ENCODE measurements at regions not wholly inside any gene's neighbourhood (a gene's known extent, or its start where the extent isn't known, plus 50 kb on each side); places are given as distances from the start of the nearest gene placed in this dataset.
"Not testable (repeated sequence)": the region's sequence is repeated elsewhere in the genome, so short reads cannot be mapped to it uniquely, and the experiment has no call there.

DNA sequence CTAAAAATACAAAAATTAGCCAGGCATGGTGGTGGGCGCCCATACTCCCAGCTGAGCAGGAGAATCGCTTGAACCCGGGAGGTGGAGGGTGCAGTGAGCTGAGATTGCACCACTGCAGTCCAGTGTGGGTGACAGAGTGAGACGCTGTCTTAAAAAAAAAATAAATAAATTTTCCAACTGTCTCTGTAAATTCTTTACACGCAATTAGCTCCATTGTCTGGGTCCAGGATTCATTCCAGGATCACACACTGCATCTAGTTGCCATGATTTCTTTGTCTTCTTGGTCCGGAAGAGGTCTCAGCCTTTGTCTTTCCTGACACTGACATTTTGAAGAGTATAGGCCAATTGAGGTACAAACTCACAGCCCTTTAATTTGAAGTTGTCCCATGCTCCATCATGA lies 167.6 kb upstream of the NYAP2 start:
- no peaks in the 10 kb centered on the region for H3K79me2 ChIP-seq (ENCODE audit: control insufficient read depth, insufficient read depth, low read length)
- no peaks in the 10 kb centered on the region for H3K9me3 ChIP-seq (replicated peaks; ENCODE audit: control insufficient read depth, insufficient read depth, low read length)
- H3K4me1 ChIP-seq (ENCODE audit: control insufficient read depth, extremely low read depth, insufficient read depth, low read length): no peaks in the 10 kb centered on the region
- TF ChIP-seq, protein P1, sequence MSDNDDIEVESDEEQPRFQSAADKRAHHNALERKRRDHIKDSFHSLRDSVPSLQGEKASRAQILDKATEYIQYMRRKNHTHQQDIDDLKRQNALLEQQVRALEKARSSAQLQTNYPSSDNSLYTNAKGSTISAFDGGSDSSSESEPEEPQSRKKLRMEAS (IDR thresholded peaks at IDR 0.05; ENCODE audit: insufficient read depth, insufficient read length): no peak
- TF ChIP-seq, protein P2, sequence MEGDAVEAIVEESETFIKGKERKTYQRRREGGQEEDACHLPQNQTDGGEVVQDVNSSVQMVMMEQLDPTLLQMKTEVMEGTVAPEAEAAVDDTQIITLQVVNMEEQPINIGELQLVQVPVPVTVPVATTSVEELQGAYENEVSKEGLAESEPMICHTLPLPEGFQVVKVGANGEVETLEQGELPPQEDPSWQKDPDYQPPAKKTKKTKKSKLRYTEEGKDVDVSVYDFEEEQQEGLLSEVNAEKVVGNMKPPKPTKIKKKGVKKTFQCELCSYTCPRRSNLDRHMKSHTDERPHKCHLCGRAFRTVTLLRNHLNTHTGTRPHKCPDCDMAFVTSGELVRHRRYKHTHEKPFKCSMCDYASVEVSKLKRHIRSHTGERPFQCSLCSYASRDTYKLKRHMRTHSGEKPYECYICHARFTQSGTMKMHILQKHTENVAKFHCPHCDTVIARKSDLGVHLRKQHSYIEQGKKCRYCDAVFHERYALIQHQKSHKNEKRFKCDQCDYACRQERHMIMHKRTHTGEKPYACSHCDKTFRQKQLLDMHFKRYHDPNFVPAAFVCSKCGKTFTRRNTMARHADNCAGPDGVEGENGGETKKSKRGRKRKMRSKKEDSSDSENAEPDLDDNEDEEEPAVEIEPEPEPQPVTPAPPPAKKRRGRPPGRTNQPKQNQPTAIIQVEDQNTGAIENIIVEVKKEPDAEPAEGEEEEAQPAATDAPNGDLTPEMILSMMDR (IDR thresholded peaks at IDR 0.05; ENCODE audit: extremely low read depth in 1 of 2, insufficient read depth in 1 of 2, low read depth in 1 of 2, low read length in 2 of 2): no peak
- TF ChIP-seq POLR2A (IDR thresholded peaks at IDR 0.05; ENCODE audit: low read depth, low read length): no peak
- TF ChIP-seq FOS (IDR thresholded peaks at IDR 0.05; ENCODE audit: borderline replicate concordance, insufficient read depth, low read length): no peak
- no peak for TF ChIP-seq MYC (IDR thresholded peaks at IDR 0.05; ENCODE audit: low read depth, low read length)
- TF ChIP-seq GATA2 (IDR thresholded peaks at IDR 0.05; ENCODE audit: insufficient read depth, insufficient read length, low read depth, low read length): no peak
- no peak for TF ChIP-seq EZH2 (IDR thresholded peaks at IDR 0.05; ENCODE audit: borderline replicate concordance, low read depth, low read length, severe bottlenecking)
- no peak for TF ChIP-seq POLR2AphosphoS5 (IDR thresholded peaks at IDR 0.05; ENCODE audit: insufficient read depth, low read depth, low read length)
- no peak overlapping the region for H3K4me3 ChIP-seq (replicated peaks in 1 of 3; ENCODE audit: insufficient read depth in 1 of 3, low read depth in 1 of 3, low read length in 3 of 3)
- intact Hi-C loops (cut with micrococcal nuclease) (no loop called here), dilution Hi-C loops (cut with MboI; ENCODE audit: extremely low pct_ligation_motif_present, low sequenced_read_pairs) (no loop called here)
- no peak overlapping the region for H3K9ac ChIP-seq (replicated peaks; ENCODE audit: extremely low read depth, insufficient read depth, low read length)
- no TSS peak for BruUV-seq (replicated peaks)
- no peaks in the 10 kb centered on the region for H4K20me1 ChIP-seq (replicated peaks; ENCODE audit: control insufficient read depth, extremely low read depth, insufficient read depth, low read length)
- FAIRE-seq: no peak
- H2AFZ ChIP-seq (ENCODE audit: low read depth, low read length): no peak overlapping the region
- no peak overlapping the region for H3K4me2 ChIP-seq (ENCODE audit: insufficient read depth, low read length)
- CTCF ChIA-PET: no interaction called here
- H3K9me1 ChIP-seq (replicated peaks; ENCODE audit: control insufficient read depth, extremely low read depth, insufficient read depth, low read length): no peaks in the 10 kb centered on the region
- POLR2A ChIA-PET: no interaction called here
- H3K36me3 ChIP-seq (ENCODE audit: control insufficient read depth in 2 of 2, extremely low read depth in 1 of 2, insufficient read depth in 2 of 2, low read length in 2 of 2): no peaks in the 10 kb centered on the region
- no peak overlapping the region for H3K27ac ChIP-seq (ENCODE audit: insufficient read depth, low read depth, low read length)
- no peak for DNase-seq (ENCODE audit: low read depth, low spot score)
- no peaks in the 10 kb centered on the region for H3K27me3 ChIP-seq (ENCODE audit: control insufficient read depth in 2 of 2, insufficient read depth in 2 of 2, low read length in 2 of 2)

DNA sequence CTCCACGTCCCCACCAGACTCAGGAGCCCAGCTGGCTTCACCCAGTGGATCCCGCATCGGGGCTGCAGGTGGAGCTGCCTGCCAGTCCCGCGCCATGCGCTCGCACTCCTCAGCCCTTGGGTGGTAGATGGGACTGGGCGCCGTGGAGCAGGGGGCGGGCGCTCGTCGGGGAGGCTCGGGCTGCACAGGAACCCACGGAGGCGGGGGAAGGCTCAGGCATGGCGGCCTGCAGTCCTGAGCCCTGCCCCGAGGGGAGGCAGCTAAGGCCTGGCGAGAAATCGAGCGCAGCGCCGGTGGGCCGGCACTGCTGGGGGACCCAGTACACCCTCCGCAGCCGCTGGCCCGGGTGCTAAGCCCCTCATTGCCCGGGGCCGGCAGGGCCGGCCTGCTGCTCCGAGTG lies 170.2 kb upstream of the NYAP2 start:
- H3K9me1 ChIP-seq (replicated peaks; ENCODE audit: control insufficient read depth, extremely low read depth, insufficient read depth, low read length); H4K20me1 ChIP-seq (replicated peaks; ENCODE audit: control insufficient read depth, extremely low read depth, insufficient read depth, low read length); CTCF ChIA-PET; BruUV-seq (replicated peaks); H3K36me3 ChIP-seq (ENCODE audit: control insufficient read depth in 2 of 2, extremely low read depth in 1 of 2, insufficient read depth in 2 of 2, low read length in 2 of 2); H2AFZ ChIP-seq (ENCODE audit: low read depth, low read length); POLR2A ChIA-PET; FAIRE-seq; H3K9me3 ChIP-seq (replicated peaks; ENCODE audit: control insufficient read depth, insufficient read depth, low read length); DNase-seq (ENCODE audit: low read depth, low spot score); H3K9ac ChIP-seq (replicated peaks; ENCODE audit: extremely low read depth, insufficient read depth, low read length); H3K27ac ChIP-seq (ENCODE audit: insufficient read depth, low read depth, low read length); H3K27me3 ChIP-seq (ENCODE audit: control insufficient read depth in 2 of 2, insufficient read depth in 2 of 2, low read length in 2 of 2); H3K4me2 ChIP-seq (ENCODE audit: insufficient read depth, low read length); H3K4me3 ChIP-seq (replicated peaks in 1 of 3; ENCODE audit: insufficient read depth in 1 of 3, low read depth in 1 of 3, low read length in 3 of 3); dilution Hi-C loops (cut with MboI; ENCODE audit: extremely low pct_ligation_motif_present, low sequenced_read_pairs); H3K79me2 ChIP-seq (ENCODE audit: control insufficient read depth, insufficient read depth, low read length); intact Hi-C loops (cut with micrococcal nuclease); H3K4me1 ChIP-seq (ENCODE audit: control insufficient read depth, extremely low read depth, insufficient read depth, low read length): not testable (repeated sequence)

Data from endothelial cell of umbilical vein (primary cell).